ENCODE measurements at regions not wholly inside any gene's neighbourhood (a gene's known extent, or its start where the extent isn't known, plus 50 kb on each side); places are given as distances from the start of the nearest gene placed in this dataset.

DNA sequence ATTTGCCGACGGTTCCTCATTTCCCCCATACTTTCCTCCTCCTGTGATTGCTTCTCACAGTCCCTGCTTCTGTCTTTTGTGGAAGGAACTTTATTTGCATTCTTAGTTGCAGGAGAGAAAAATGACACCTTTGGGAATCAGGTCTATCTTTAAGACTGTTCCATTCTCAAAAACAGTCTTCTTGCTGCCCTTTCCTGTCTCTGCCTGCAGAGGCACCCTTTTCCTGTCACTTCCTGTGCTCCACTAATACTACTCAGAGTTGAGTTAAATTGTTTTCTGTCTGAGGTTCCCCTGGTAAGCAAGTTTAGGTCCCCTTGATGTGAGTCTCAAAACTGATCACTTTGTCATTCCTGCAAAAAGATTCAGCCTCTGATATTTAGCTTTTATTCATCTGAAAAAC lies 208.8 kb upstream of the CLNK start:
- 0 out of 2 replicates have a peak, but pooled peaks cover 2% of the 10 kb centered on the region for H3K79me1 ChIP-seq (ENCODE audit: low read depth, low read length)
- no peak overlapping the region for H2BK120ac ChIP-seq (replicated peaks; ENCODE audit: low read depth, low read length)
- TF ChIP-seq CTCF (IDR thresholded peaks at IDR 0.05; ENCODE audit: control extremely low read depth in 1 of 3, insufficient read depth in 1 of 3, low read depth in 1 of 3, low read length in 3 of 3) (peak in 2 of 3 experiments; percentile 42 to 77; a peak in 2 of 4 replicates), JUN (IDR thresholded peaks at IDR 0.05; ENCODE audit: low read depth, low read length) (no peak), SP4 (IDR thresholded peaks at IDR 0.05; ENCODE audit: low read length) (no peak), EZH2 (IDR thresholded peaks at IDR 0.05; ENCODE audit: low read depth, low read length, severe bottlenecking) (no peak)

More for the DNA sequence above, 208.8 kb upstream of the CLNK start:
- ChIA-PET CTCF (ENCODE audit: partially characterized antibody) (interaction anchor here (0.7 to 5.5 kb wide), 27 partner anchors 10 to 766 kb away, joined by 3 to 18 read pairs (median 4); no protein-coding TSS in a partner anchor), POLR2A (ENCODE audit: partially characterized antibody) (no interaction called here)
- Histone ChIP-seq H4K91ac (replicated peaks; ENCODE audit: insufficient read length, low read length) (no peak overlapping the region), H3K9me3 (ENCODE audit: insufficient read depth in 2 of 2, low read depth in 1 of 2, low read length in 1 of 2) (no peaks in the 10 kb centered on the region), H2AFZ (ENCODE audit: low read length) (no peak overlapping the region), H3K4ac (replicated peaks; ENCODE audit: insufficient read length, low read depth, low read length) (no peak overlapping the region), H3K27me3 (replicated peaks in 1 of 4; ENCODE audit: control insufficient read depth in 3 of 4, extremely low read depth in 1 of 4, insufficient read depth in 3 of 4, low read length in 3 of 4) (no peaks in the 10 kb centered on the region), H3K23ac (ENCODE audit: insufficient read length) (no peak overlapping the region), H3K56ac (replicated peaks; ENCODE audit: insufficient read length, low read depth, low read length) (no peak overlapping the region), H3K18ac (ENCODE audit: extremely low read depth, low read length) (no peak overlapping the region), H4K5ac (ENCODE audit: insufficient read length, low read depth, low read length) (no peak overlapping the region), H4K20me1 (replicated peaks in 1 of 2; ENCODE audit: control insufficient read depth in 1 of 2, insufficient read depth in 2 of 2, low read length in 2 of 2) (no peaks in the 10 kb centered on the region), H2BK15ac (ENCODE audit: low read length) (no peak overlapping the region), H3K14ac (ENCODE audit: insufficient read length) (no peak overlapping the region), H3K4me2 (ENCODE audit: insufficient read depth in 1 of 2, low read depth in 2 of 2, low read length in 2 of 2) (no peak overlapping the region), H3K27ac (ENCODE audit: low read depth, low read length) (no peak overlapping the region), H3K36me3 (ENCODE audit: control insufficient read depth in 2 of 4, insufficient read depth in 4 of 4, low read length in 3 of 4) (no peaks in the 10 kb centered on the region), H3K23me2 (ENCODE audit: low read depth, low read length) (no peaks in the 10 kb centered on the region), H2BK5ac (ENCODE audit: low read depth, low read length) (no peak overlapping the region), H3K79me2 (ENCODE audit: control insufficient read depth in 1 of 2, insufficient read depth in 2 of 2, low read length in 2 of 2) (no peaks in the 10 kb centered on the region), H2AK5ac (ENCODE audit: low read depth, low read length) (no peak overlapping the region), H4K8ac (ENCODE audit: extremely low read depth, insufficient read depth, low read length) (no peak overlapping the region), H3K4me1 (replicated peaks in 1 of 4; ENCODE audit: control insufficient read depth in 3 of 4, insufficient read depth in 4 of 4, low read length in 3 of 4) (no peaks in the 10 kb centered on the region), H3K9ac (replicated peaks in 1 of 4; ENCODE audit: extremely low read depth in 1 of 4, low read depth in 3 of 4, low read length in 3 of 4) (no peak overlapping the region), H3K4me3 (ENCODE audit: extremely low read depth in 1 of 4, insufficient read depth in 2 of 4, low read depth in 3 of 4, low read length in 4 of 4) (no peak overlapping the region), H2BK20ac (ENCODE audit: low read length) (no peak overlapping the region), H2BK12ac (ENCODE audit: low read depth, low read length) (no peak overlapping the region)
- FAIRE-seq (peak; percentile 74), DNase-seq (ENCODE audit: low read depth in 1 of 2, low spot score in 2 of 2) (peak in 1 of 2 experiments; percentile 3)
- WGBS, 2 experiments (ENCODE audit: extremely low coverage in 1 of 2, insufficient coverage in 1 of 2, insufficient read length in 1 of 2, insufficient replicate concordance in 2 of 2, low coverage in 1 of 2, low lambda C conversion rate in 2 of 2, missing lambda C conversion rate in 1 of 2): 79% methylated on average over 2 of the region's 2 CpGs; no CpG with 5 or more reads in 1 of the 2 experiments

All from H1 (cell line).